ENCODE measurements at regions not wholly inside any gene's neighbourhood (a gene's known extent, or its start where the extent isn't known, plus 50 kb on each side); places are given as distances from the start of the nearest gene placed in this dataset.

DNA sequence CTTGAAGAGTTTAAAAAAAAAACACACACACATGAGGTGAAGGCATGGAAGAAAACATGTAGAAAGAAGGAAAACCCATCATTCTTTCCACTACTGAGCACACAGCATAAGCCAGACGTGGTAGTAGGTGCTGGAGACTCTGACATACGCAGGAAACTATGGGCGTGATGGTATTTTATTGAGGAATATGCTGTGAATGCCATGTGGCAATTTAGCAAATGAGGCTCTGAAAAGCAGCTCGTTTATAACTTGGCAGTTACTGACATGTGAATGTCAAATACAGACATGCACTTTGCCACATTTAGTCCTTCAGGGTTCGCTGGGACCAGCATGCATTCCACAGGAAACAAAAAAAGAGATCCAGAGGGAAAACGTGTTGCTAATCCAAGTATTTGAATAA lies 74.3 kb upstream of the IFNAR2 start:
- no peak for DNase-seq (ENCODE audit: low read depth, low spot score)

DNA sequence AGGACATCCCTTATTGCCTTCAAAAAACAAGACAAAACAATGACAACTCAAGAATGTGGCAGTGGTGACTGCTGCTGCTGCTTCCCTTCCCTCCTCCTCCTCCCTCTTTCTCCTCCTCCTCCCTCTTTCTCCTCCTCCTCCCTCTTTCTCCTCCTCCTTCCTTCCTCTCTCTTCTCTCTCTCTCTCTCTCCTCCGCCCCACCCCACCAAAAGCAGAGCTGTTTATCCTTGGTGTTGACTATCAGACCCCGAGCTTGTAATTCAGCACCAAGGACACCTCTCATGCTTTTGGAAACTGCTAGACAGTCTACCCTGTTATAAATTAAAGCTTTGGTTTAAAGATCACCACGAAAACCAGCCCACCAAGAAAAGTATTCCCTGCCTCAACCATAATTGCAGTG lies 72.4 kb upstream of the IFNAR2 start:
- DNase-seq (ENCODE audit: low read depth, low spot score): no peak

DNA sequence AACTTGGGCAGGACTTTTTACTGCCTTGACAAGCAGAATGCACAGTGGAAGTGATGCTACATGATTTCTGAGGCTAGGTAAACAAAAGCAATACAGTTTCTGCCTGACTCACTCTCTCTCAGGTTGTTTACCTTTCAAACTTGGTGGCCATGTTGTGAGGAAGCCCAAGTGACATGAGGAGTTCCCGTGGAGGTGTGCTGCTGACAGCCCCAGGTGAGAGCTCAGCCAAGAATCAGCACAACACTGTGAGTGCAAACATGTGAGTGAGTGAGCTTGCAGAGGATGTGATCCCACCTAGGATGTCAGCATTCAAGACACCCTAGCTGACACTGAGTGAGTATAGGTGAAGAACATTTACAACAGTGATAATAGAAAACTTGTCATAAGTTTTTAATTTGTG lies 71.1 kb upstream of the IFNAR2 start:
- DNase-seq (ENCODE audit: low read depth, low spot score): no peak

DNA sequence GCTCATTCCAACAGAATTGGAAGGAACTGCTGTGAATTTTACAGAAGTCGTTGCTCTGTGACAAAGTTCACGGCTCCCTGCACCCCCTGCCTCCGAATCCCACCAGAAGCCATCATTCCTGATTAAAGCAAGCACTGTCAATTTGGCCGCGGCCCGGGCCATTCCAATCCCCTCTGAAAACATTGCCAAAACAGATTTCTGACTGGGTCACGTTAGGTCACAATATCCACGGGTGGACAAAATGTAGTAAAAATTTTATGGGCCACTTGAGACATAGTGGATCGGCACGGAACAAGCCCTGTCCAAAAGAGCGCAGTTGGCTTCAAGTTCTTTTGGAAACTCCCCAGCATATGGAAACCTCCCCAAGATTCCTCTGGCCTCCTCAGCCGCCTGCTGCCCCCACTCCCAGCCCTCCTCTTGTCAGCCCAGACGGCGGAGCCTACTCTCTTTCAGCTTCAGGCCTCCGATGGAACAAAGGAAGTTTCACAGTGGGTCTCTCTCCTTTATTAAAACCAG lies 67.2 kb upstream of the IFNAR2 start:
- no peak for DNase-seq (ENCODE audit: low read depth, low spot score)

DNA sequence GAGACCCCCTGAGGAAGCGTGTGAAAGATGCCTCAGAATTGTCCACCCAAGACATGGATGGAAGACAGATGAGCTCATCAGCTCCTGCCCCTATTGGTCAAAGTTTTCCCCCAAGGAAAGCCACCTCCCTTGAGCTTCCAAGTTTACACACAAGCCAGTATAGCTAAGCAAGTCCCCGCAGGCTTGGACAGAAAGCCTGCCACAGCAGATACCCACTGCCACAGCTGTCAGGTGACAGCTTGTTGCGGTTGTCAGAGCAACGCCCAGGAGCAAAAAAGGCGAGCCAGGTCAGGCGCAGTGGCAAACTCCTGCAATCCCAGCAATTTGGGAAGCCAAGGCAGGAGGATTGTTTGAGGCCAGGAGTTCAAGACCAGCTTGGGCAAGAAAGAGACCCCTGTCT lies 60.9 kb upstream of the IFNAR2 start:
- DNase-seq (ENCODE audit: low read depth, low spot score): no peak

DNA sequence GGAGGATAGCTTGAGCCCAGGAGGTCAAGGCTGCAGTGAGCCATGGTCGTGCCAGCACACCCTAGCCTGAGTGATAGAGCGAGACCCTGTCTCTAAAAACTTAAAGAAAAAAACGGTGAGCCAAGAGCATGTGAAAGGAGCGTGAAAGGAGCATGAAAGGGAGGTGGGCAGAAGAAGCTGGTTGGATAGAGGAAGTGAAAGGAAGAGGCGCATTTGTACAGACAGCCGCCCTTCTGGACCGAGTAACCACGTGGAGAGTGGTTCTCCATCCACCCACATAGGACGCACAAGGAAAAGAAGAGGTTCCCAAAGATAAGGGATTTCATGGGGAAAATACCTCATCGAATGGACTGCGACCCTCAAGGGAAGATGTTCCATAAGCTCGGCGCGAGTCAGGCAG lies 60.4 kb upstream of the IFNAR2 start:
- DNase-seq (ENCODE audit: low read depth, low spot score): no peak

DNA sequence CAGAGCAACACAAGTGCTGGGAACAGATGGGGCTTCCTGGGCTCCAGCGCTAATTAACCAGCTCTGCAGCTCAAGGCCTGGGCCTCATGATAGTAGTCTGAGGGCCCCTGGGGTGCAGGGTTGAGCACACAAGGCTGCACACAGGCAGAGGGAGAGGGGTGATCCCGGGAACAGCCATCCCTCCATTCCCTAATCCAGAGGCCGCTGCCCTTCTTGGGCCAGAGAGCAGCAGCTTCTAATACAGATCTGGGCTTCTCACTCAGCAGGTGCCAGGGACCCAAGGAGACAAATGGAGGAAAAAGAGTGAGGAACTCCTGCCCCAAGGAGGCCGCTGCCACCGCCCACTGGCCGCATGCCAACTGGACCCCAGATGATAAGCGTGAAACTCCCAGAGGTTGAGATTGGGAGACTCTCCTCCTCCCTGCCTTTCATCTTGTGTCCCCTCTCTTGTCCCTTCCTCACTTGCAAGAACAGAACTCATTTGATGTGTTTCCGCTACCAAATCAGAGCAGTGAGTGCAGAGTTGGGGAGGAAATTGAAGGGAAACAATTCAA lies 58.0 kb upstream of the IFNAR2 start:
- DNase-seq (ENCODE audit: low read depth, low spot score): no peak

DNA sequence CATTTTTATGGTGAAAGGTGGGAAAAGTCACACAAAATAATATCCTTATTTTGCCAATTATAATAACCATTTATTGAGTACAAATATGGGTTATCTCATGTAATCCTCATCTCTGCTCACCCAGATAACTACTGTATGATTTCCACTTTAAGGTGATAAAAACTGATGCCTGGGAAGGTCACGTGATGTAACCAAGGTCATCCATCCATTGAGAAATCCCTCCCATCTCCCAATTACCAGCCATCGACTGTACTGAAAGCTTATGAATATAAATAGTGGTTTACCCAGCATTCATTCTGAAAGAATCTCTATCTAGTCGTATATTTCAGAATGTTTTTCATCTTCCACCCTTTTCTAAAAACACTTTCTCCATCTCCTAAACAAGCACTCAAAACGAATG lies 55.0 kb upstream of the IFNAR2 start:
- no peak for DNase-seq (ENCODE audit: low read depth, low spot score)
